ENCODE measurements at regions not wholly inside any gene's neighbourhood (a gene's known extent, or its start where the extent isn't known, plus 50 kb on each side); places are given as distances from the start of the nearest gene placed in this dataset.

DNA sequence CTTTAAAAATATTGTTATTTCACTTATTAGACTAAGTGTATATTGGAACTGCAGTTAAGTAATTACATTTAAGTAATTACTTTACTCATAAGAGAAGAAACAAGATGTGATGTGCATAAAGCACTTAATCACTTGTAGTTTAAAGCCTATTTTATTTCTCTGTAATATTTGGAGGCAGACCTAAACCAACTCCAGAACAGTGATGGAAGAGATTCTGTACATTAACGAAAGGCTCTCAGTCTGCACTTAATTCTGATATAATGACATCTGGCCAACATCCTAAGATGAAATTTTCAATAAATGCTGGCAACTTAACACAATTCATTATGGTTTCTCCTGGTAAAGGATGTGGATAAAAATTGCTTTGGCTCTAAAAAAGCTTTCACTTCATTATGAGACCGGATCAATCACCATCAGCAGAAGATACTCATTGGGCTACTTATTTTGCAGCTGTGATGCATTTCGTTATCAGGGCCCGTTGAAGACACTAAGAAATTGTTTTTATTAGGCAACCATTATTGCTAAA is 342.6 kb downstream of the C4orf33 start:
- TF ChIP-seq, protein P1, sequence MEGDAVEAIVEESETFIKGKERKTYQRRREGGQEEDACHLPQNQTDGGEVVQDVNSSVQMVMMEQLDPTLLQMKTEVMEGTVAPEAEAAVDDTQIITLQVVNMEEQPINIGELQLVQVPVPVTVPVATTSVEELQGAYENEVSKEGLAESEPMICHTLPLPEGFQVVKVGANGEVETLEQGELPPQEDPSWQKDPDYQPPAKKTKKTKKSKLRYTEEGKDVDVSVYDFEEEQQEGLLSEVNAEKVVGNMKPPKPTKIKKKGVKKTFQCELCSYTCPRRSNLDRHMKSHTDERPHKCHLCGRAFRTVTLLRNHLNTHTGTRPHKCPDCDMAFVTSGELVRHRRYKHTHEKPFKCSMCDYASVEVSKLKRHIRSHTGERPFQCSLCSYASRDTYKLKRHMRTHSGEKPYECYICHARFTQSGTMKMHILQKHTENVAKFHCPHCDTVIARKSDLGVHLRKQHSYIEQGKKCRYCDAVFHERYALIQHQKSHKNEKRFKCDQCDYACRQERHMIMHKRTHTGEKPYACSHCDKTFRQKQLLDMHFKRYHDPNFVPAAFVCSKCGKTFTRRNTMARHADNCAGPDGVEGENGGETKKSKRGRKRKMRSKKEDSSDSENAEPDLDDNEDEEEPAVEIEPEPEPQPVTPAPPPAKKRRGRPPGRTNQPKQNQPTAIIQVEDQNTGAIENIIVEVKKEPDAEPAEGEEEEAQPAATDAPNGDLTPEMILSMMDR (IDR thresholded peaks at IDR 0.05) = no peak
- no peak for TF ChIP-seq EZH2 (IDR thresholded peaks at IDR 0.05; ENCODE audit: borderline replicate concordance, insufficient read depth, low read depth, low read length, poor library complexity, severe bottlenecking)

Data from B cell (primary cell).